IPS-NIHi7 (cell line): ENCODE measurements at regions not wholly inside any gene's neighbourhood (a gene's known extent, or its start where the extent isn't known, plus 50 kb on each side); places are given as distances from the start of the nearest gene placed in this dataset.
"Not testable (repeated sequence)": the region's sequence is repeated elsewhere in the genome, so short reads cannot be mapped to it uniquely, and the experiment has no call there.

Source experiments
- DNase-seq: peaks from one replicate; pipeline ENCODE4 v3.0.0; 2012; ENCODE audit warnings: mixed read lengths; ENCODE audit errors: extremely low spot score

DNA sequence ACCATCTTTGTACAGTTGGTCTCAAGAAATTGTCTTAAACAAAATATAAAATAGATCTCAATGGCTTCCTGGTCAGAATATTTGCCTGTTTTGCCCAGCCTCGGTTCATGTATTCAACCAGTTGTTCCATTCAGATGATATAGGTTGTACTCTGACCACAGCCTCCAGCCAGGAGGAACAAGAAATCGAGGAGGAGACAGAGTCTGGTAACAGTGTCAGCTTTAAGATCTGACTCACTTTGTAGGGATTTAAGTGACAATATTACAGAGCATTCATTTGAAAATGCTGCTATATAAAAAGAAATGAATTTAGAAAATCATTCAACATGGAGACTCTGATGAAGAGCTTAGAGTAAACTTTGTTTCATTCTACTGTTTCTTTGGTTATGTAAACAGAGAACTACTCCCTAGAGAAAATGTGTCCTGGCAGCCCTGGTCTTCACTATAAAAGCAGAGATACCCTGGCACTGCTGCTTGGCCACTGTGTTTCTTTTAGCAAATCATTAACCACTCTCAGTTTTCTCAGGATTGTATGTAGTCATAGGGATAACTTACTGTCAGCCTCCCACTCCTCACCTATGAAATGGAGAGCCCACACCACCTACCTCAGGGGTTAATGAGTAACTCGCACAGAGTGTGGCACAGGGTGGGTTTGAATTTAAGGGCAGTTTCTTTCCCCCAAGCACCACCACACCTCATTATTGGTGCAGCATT, 53.5 kb downstream of the PAGE2 start:
- DNase-seq, result no peak

DNA sequence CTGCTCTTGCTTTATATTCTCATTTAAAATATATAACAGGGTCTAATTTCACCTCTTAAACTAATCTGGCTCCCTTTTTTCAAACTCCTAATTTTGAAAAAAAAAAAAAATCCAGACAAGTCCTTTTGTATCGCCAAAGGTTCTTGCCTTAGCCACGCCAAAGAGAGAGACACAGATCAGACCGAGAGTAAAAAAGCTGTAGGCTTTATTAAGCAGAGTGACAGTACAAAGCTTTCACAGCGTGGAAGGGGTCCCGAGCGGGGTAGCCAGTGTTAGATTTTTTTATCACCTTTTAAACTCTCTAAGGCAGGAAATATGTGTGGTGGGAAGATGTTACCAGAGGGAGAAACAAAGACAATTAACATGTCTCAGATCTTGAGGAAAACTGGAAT, 54.1 kb downstream of the PAGE2 start:
- DNase-seq, result no peak

DNA sequence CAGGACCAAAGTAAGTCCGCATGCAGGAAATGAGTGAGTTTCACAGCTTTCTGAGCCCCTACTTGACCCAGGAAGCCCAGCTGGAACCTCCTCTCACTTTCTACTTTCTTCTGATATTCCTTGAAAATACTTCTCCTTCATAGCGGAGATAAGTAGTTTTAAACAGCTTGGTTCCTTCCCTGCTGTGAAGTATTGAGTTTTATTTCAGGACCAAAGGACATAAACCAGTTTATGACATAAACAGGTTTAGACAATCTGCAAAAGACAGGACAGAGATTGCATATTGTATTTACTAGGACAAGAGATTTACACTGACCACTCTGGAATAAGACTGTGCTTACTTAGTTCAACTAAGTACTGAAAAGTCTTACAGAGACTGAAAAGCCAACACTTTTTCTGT, 54.8 kb downstream of the PAGE2 start:
- DNase-seq, result no peak

GRCh38 chrX:55144697-55145096, 55.9 kb downstream of the PAGE2 start:
- DNase-seq, result no peak

DNA sequence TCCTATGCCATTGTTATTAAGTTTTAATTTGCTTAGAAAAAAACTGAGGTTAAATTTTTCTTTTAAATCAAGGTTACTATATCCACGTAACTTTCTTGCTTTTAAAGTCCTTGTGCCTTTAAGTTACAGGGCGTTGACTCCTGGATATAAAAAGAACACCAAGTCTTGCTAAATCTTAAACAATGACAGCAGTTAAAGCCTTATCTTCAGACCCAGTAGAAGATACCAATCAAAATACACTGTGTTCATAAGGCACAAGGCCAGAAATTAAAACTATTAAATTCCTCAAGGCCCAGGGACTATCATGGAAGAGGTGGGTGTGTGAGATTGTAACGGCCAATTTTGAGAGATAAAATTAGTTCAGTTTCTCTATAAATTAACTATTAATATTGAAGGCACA, 60.4 kb downstream of the PAGE2 start:
- no peak for DNase-seq

DNA sequence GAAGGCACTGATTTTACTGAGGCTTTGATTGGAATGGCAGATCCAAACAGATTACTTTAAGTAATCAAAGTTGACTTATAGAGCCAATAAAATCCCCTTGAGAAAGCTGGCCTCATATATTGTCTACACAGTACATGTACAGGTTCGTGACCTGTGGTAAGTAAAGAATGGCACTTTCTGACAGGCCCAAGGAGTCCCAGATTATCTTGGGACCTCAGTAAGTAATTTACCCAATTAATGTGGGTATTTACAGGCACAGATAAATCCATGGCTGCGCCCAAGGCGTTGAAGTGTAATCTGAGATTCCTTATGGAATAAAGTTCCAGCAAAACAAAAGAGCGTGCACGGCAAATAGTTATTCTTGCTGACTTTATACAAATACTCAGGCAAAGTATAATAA, 62.4 kb downstream of the PAGE2 start:
- no peak for DNase-seq

DNA sequence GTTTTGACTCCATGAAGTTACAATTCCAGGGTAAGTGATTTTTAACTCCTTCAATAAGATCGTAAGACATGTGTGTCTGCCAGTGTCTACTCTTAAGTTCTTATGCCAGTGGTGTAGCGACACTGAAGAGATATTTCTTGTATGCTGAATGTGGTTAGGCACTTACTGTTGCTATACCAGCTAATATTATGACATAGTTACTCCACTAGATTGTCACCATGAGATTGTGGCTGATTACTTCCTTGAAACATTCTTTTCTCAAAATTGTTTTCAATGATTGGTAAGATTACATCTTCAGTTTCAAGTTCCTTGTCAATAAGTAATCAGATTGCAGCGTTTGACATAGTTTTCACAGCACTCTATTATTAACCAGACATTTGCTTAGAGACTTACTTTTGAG, 60.6 kb upstream of the PAGE5 start:
- no peak for DNase-seq

GRCh38 chrX:55160685-55161552, 59.2 kb upstream of the PAGE5 start:
- DNase-seq, result peak; percentile 74

- DNase-seq, result peak; percentile 19
These were observed 58.6 kb upstream of the PAGE5 start for GRCh38 chrX:55161581-55161980.

DNA sequence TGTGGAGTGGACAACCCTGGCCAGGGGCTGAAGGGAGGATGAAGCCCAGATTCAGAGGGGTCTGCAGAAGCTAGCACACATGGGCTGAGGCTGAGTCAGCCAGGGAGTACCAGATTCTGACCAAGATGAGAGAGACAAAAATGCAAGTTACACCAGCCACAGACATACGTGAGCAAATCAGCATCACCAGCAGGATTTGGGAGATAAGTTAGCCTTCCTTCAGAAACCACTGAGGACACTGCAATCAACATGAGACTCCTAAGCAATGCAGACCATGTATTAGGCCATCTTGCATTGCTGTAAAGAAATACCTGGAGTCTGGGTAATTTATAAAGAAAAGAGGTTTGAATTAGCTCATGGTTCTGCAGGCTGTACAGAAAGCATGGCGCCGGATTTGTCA, 57.0 kb upstream of the PAGE5 start:
- no peak for DNase-seq

DNA sequence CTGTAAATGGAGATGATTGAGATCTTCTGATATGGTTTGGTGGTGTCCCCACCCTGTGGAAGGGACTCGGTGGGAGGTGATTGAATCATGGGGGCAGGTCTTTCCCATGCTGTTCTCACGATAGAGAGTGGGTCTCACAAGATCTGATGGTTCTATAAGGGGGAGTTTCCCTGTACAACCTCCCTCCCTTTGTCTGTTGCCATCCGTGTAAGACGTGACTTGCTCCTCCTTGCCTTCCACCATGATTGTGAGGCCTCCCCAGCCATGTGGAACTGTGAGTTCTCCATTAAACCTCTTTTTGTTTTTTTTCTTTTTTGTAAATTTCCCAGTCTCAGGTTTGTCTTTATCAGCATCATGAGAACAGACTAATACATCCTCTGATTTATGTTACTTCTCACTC, 55.1 kb upstream of the PAGE5 start:
- not testable (repeated sequence) for DNase-seq

- DNase-seq, result no peak
These were observed 52.9 kb upstream of the PAGE5 start for GRCh38 chrX:55167124-55167803.

- DNase-seq, result no peak
These were observed 52.2 kb upstream of the PAGE5 start for GRCh38 chrX:55167901-55168300.

GRCh38 chrX:55169782-55170181, 50.4 kb upstream of the PAGE5 start:
- no peak for DNase-seq
